GM10266 (cell line): ENCODE measurements at regions not wholly inside any gene's neighbourhood (a gene's known extent, or its start where the extent isn't known, plus 50 kb on each side); places are given as distances from the start of the nearest gene placed in this dataset.

Experiments
- DNase-seq: peaks from one replicate; pipeline ENCODE4 v3.0.0; 2012; ENCODE audit errors: extremely low spot score
- CTCF ChIP-seq: IDR thresholded peaks from 2 replicates; pipeline ENCODE4 v1.5.1; 2012; ENCODE audit warnings: mild to moderate bottlenecking, low read depth; ENCODE audit not compliant: control insufficient read depth, insufficient read depth; ENCODE audit errors: missing control alignments

GRCh38 chr6:113742342-113742741 is 114.8 kb upstream of the MARCKS start:
- TF ChIP-seq CTCF: no peak
- DNase-seq: no peak

GRCh38 chr6:113744861-113745260 is 112.3 kb upstream of the MARCKS start:
- DNase-seq: no peak
- no peak for TF ChIP-seq CTCF

GRCh38 chr6:113750151-113750855 is 106.8 kb upstream of the MARCKS start:
- no peak for TF ChIP-seq CTCF
- no peak for DNase-seq

GRCh38 chr6:113754291-113754690 is 102.9 kb upstream of the MARCKS start:
- no peak for DNase-seq
- TF ChIP-seq CTCF: no peak

GRCh38 chr6:113755449-113756289 is 101.5 kb upstream of the MARCKS start:
- peak; percentile 57 for DNase-seq
- TF ChIP-seq CTCF: no peak

GRCh38 chr6:113756290-113756665 is 100.9 kb upstream of the MARCKS start:
- TF ChIP-seq CTCF: no peak
- no peak for DNase-seq

GRCh38 chr6:113758214-113758613 is 98.9 kb upstream of the MARCKS start:
- TF ChIP-seq CTCF: no peak
- DNase-seq: no peak
